Kidney epithelial cell (primary cell): ENCODE measurements at regions not wholly inside any gene's neighbourhood (a gene's known extent, or its start where the extent isn't known, plus 50 kb on each side); places are given as distances from the start of the nearest gene placed in this dataset.

ENCODE experiments used
- DNase-seq: peaks from one replicate; pipeline ENCODE4 v3.0.0-alpha.2; 2010; ENCODE audit warnings: low read depth
- H3K27me3 ChIP-seq: 2 replicates; pipeline ENCODE4 v1.6.0; 2011; ENCODE audit warnings: low read length; ENCODE audit not compliant: control insufficient read depth, insufficient read depth
- H3K36me3 ChIP-seq: 2 replicates; pipeline ENCODE4 v1.5.1; 2011; ENCODE audit warnings: low read length; ENCODE audit not compliant: control insufficient read depth, insufficient read depth
- H3K4me3 ChIP-seq: 2 replicates; pipeline ENCODE4 v1.5.1; 2011; ENCODE audit warnings: low read depth, mild to moderate bottlenecking, control low read depth, low read length
- CTCF ChIP-seq: IDR thresholded peaks from 2 replicates; pipeline ENCODE4 v1.5.1; 2011; ENCODE audit warnings: mild to moderate bottlenecking, moderate library complexity, low read length, control low read depth, inconsistent platforms; ENCODE audit not compliant: insufficient read depth, poor library complexity, severe bottlenecking

GRCh38 chr9:86821006-86821845, 126.1 kb downstream of the GAS1 start:
- Histone ChIP-seq H3K27me3 (no peaks in the 10 kb centered on the region), H3K36me3 (no peaks in the 10 kb centered on the region), H3K4me3 (no peak overlapping the region)
- peak; percentile 44 for DNase-seq
- TF ChIP-seq CTCF: no peak

GRCh38 chr9:86819552-86819951, 127.8 kb downstream of the GAS1 start:
- TF ChIP-seq CTCF: no peak
- no peaks in the 10 kb centered on the region for H3K27me3 ChIP-seq
- no peak overlapping the region for H3K4me3 ChIP-seq
- no peaks in the 10 kb centered on the region for H3K36me3 ChIP-seq
- no peak for DNase-seq

- no peak for DNase-seq
- H3K4me3 ChIP-seq: no peak overlapping the region
- TF ChIP-seq CTCF: no peak
- H3K27me3 ChIP-seq: no peaks in the 10 kb centered on the region
- H3K36me3 ChIP-seq: no peaks in the 10 kb centered on the region
Measured at GRCh38 chr9:86818636-86819035, 128.7 kb downstream of the GAS1 start.

GRCh38 chr9:86816868-86817267, 130.4 kb downstream of the GAS1 start:
- Histone ChIP-seq H3K36me3 (no peaks in the 10 kb centered on the region), H3K27me3 (no peaks in the 10 kb centered on the region), H3K4me3 (no peak overlapping the region)
- no peak for TF ChIP-seq CTCF
- no peak for DNase-seq

- Histone ChIP-seq H3K36me3 (no peaks in the 10 kb centered on the region), H3K27me3 (no peaks in the 10 kb centered on the region), H3K4me3 (no peak overlapping the region)
- TF ChIP-seq CTCF: no peak
- DNase-seq: no peak
Measured at GRCh38 chr9:86816366-86816765, 130.9 kb downstream of the GAS1 start.

- TF ChIP-seq CTCF: no peak
- Histone ChIP-seq H3K27me3 (no peaks in the 10 kb centered on the region), H3K36me3 (no peaks in the 10 kb centered on the region), H3K4me3 (no peak overlapping the region)
- DNase-seq: no peak
Measured at GRCh38 chr9:86812616-86813015, 134.7 kb downstream of the GAS1 start.
